Activated CD4-positive, alpha-beta T cell treated with anti-CD3 and anti-CD28 coated beads for 24 hours (primary cell): ENCODE measurements at regions not wholly inside any gene's neighbourhood (a gene's known extent, or its start where the extent isn't known, plus 50 kb on each side); places are given as distances from the start of the nearest gene placed in this dataset.
"Not testable (repeated sequence)": the region's sequence is repeated elsewhere in the genome, so short reads cannot be mapped to it uniquely, and the experiment has no call there.

Source experiments
- DNase-seq, 2 donors: peaks; one replicate each; pipeline ENCODE4 v3.0.0-alpha.2; 2020; ENCODE audit warnings: low read depth in 2 of 2

GRCh38 chr2:145753966-145754365, 1234.0 kb upstream of the ZEB2 start:
- DNase-seq, result no peak

- no peak for DNase-seq
Observed at GRCh38 chr2:145753041-145753608, 1233.2 kb upstream of the ZEB2 start.

DNA sequence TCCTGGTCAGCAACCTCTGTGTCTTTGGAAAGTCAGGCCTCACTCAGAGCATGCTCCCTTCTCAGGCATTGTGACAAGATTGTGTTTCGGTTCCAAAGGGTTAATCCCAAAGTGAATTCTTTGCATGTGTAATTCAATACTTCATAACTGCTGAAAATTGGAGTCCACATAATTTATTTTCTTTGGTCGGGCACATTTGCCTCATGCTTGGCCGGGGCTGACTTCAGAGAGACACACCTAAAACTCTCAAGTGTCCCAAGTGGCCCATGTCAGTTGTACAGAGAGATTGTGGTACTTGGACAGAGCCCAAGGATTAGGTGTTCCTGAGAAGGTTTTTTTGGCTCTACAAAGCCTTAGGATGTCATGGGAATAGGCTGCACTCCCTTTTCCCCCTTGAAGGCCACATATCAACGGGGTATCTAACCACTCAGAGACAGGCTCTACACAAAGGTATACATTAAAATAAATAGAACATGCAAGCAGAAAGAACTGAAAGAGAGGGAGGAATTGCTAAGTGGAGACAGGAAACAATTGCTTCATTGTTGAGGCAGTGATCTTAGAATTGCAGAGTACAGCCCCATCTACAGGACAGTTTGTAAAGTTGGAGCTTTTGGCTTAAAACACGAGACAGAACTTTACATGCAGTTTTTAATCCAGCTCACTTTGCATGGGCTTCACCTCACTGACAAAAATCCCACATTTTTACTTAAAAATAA, 1232.3 kb upstream of the ZEB2 start:
- DNase-seq, result no peak

DNA sequence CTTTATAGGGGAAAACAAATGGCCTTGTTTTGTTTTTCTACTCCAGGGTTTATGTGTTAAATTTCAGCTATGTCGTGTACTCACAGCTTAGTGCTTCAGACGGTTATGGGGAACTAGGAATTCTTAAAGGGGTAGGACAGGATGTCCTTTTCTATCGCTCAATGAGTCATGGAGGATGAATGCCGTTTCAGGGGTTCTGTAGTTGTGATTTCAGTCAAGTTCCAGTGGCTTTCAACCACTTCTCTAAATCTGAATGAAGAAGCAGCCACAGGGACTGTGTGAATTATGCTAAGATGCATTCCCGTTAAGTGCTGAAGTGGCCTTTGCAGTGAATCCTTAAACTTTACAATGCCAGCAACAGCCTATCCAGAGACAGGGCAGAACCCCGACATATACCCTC, 1231.7 kb upstream of the ZEB2 start:
- no peak for DNase-seq

- DNase-seq, result no peak
Observed at GRCh38 chr2:145751155-145751554, 1231.2 kb upstream of the ZEB2 start.

DNA sequence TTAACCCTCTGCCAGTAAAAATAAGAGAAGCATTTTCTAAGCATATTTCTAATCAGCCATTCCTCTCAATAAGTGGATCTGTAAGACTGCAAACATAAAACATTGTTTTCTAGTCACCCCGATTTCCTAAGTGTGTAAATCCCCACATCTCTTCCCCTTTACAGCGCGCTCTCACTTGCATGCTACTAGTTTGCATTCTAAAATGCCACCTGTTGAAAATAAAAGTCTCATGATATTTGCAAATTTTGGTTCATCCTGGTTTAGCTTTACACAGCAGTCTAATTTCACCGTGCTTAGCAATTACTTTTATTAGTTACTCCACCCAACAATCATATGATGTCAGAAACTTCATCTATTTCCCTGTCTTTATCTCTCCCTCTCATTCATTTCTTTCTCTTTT, 1230.7 kb upstream of the ZEB2 start:
- no peak for DNase-seq

DNA sequence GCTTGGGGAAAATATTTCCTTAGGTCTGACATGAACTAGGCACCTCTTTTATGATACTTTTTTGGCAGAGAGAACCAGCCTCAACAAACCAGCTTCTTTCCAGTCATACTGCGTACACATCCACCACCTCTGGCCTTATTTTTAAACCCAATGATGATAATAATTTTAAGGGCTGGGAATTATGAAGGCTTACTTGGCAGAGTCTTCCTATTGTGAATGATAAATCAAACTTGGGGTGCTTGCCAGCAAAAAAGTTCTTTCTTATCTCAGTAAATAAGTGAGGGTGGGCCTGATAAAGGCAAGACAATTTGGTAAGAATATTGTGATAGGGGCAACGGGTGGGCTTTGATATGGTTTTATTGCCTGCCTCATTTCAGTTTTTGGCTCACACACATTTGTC, 1230.2 kb upstream of the ZEB2 start:
- no peak for DNase-seq

DNA sequence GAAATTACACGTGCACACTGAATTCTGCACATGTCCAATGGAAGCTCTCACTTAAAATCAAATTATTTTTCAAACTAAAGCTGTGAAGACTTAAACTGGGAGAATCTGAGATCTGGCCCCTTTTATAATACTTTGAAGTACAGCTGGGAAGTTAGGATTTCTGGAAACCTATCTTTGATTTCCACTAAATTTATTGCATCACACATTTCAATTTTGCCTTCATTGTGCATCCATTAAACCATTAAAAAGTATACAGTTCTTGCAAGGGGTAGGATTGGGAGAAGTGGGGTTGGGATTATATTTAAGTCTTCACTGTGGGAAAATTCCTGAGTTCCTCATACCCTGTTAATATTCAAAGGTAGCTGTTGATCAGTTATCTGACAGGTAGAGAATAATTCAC, 1229.6 kb upstream of the ZEB2 start:
- no peak for DNase-seq

- no peak for DNase-seq
Observed at GRCh38 chr2:145748927-145749326, 1229.0 kb upstream of the ZEB2 start.

DNA sequence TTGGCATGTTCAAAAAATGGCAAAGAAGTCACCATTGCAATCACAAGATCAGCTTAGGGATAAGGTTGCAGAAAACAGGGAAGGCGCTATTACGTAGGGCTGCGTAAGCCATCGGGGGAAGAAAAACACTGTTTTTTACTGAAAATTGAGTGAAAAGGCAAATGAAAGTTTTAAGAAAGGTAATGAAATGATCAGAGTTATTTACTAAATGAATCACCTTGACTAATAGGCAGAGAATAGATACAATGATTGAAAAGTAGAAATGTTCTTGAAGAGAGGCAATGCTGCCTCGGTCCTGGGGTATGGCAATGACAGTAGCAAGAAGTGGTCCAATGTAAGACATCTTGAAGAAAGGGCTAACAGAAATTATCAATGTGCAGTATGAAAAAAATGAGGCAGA, 1227.8 kb upstream of the ZEB2 start:
- no peak for DNase-seq

GRCh38 chr2:145745387-145745721, 1225.4 kb upstream of the ZEB2 start:
- DNase-seq, result not testable (repeated sequence)

GRCh38 chr2:145744541-145745386, 1224.8 kb upstream of the ZEB2 start:
- DNase-seq, result no peak

- no peak for DNase-seq
Observed at GRCh38 chr2:145743011-145743410, 1223.1 kb upstream of the ZEB2 start.

DNA sequence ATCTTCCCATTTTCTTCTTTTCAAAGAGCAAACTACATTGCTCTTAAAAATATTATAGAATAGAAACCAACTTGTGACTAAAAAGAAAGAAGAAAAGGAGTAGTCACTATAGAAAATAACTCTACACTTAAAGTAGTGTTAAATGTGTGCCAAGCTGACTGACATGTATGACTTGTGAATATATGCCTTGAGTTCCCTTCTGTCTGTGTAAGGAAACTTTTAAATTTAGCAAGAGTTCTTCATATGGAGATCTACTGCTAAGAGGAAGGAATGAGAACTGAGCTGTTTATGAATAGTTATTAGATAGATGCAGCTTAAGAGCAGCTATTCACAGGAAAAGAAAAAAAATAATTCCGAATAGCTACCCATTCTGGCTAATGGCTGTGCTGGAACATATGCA, 1221.7 kb upstream of the ZEB2 start:
- no peak for DNase-seq

DNA sequence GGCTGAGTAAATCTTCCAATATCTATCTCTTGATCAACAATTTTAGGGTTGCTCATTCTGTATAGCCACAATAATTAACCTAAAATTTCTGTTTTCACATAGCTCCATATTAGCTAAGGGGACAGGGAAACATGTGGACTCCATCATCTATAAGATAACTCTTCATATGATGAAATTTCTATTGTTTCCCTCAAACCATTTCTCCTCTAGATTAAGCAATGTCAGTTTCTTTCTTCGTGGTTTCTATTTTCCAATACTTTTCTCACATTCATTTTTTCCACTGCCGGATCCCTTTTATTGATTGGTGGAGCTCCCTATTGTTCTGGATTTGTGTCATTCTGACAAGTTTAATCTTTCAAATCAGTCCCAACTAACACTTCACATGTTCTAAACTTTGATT, 1221.3 kb upstream of the ZEB2 start:
- no peak for DNase-seq

DNA sequence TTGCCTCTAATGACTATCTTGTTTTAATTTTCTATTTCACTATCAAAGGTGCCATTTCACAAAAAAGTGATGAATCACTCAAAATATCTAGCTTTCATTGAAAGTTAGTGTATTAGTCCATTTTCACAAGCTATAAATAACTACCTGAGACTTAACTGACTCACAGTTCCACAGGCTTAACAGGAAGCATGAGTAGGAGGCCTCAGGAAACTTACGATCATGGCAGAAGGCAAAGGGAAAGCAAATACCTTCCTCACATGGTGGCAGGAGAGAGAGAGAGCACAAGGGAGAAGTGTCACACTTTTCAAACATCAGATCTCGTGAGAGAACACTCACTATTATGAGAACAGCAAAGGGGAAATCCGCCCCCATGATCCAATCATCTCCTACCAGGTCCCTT, 1220.4 kb upstream of the ZEB2 start:
- no peak for DNase-seq

DNA sequence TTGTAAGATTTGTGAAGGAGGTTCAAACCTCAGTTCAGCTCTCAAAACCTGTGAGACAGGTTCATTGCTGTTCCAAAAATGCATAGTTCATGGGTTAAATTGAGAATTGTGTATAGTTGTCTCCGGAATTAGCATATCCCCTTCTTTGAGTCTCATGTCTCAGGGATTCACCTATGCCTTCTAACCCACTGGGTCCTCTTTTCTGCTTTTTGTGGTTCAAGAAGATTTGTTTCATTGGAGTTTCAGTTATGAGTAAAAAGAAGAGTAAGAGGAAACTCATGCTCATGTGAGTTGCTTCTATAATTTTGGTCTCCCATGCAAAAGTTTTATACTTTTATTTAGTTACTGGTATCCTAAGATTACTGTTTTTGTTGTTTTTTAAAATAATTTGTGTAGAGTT, 1219.8 kb upstream of the ZEB2 start:
- no peak for DNase-seq

DNA sequence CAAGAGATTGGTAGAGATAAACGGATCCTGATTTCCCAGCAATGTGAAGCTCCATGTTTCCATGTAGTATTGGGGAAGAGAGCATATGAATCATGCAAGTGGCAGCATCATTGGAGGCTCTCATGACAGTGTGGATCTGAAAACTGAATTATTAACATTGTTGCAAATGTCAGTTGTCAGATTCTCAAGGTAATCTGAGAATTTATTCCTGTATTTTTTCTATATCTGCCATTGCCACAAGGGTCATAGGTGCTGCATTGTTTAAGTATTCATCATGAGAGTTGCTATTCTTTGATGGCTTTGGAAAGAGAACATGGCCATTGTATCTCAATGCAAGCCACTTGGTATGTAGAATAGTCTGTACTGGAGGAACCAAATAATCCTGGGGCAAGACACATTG, 1217.0 kb upstream of the ZEB2 start:
- no peak for DNase-seq

- no peak for DNase-seq
Observed at GRCh38 chr2:145731467-145731866, 1211.5 kb upstream of the ZEB2 start.

GRCh38 chr2:145729993-145730770, 1210.3 kb upstream of the ZEB2 start:
- no peak for DNase-seq

GRCh38 chr2:145729481-145729880, 1209.6 kb upstream of the ZEB2 start:
- DNase-seq, result no peak

- no peak for DNase-seq
Observed at GRCh38 chr2:145728511-145728910, 1208.6 kb upstream of the ZEB2 start.
